Omental fat pad (tissue), 3 donors: ENCODE measurements at regions not wholly inside any gene's neighbourhood (a gene's known extent, or its start where the extent isn't known, plus 50 kb on each side); places are given as distances from the start of the nearest gene placed in this dataset.

Source experiments
- ATAC-seq: fragments of 150-250 bp; one replicate; pipeline ENCODE4 v1.9.1; 2016; ENCODE audit warnings: mild to moderate bottlenecking, moderate library complexity; ENCODE audit not compliant: low FRiP score
- DNase-seq: peaks from one replicate; pipeline ENCODE4 v3.0.0-alpha.2; 2019; ENCODE audit warnings: low spot score
- TF ChIP-seq, protein P1 (sequence below), 3 donors: fragments of 450-650 bp; IDR thresholded peaks; one replicate each; pipeline ENCODE4 v1.5.1; 2016 to 2017; ENCODE audit warnings: antibody characterized with exemption in 3 of 3, mild to moderate bottlenecking in 3 of 3, moderate library complexity in 2 of 3

DNA sequence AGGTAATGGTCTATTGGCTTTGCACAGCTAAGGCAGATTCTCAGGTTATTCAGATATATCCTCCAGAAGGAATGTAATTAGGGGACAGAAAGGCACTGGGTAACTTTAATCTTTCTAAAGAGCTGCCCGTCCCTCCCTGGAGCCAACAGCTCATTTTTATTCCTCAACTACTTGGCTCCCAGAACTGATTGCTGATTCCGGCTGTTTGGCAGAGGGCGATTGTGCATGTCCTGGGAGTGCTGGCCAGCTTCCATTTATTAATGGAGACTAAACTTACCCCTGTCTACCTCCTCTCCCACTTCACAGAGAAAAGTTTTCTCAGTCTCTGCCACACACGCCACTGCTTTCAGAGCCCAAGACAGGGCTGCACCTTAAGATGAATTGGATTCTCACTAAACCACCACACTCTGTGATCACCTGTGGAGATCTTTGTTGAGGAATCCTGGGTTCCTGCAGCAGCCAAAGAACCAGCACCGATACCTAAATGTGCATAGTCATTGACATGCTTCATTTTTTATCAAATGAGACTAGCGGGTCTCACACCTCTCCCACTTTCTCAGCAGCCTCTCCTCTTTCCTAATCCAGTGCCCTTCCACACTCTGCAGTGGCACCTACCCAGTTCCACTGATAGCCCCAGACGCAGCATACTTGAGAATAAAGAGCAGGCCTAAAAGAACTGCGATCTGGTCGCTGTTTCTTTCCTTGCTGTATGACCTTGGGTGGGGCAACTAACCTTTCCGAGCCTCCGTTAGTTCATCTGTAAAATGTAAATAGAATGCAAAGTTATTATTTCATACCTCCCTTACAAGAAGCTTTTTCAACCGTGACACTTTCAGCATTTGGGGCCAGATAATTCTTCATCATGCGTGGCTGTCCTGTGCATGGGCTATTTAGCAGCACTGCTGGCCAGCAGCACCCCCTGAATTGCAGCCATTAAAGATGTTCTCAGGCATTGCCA lies 648.7 kb downstream of the UQCRFS1 start:
- no peak for DNase-seq
- TF ChIP-seq, protein P1, sequence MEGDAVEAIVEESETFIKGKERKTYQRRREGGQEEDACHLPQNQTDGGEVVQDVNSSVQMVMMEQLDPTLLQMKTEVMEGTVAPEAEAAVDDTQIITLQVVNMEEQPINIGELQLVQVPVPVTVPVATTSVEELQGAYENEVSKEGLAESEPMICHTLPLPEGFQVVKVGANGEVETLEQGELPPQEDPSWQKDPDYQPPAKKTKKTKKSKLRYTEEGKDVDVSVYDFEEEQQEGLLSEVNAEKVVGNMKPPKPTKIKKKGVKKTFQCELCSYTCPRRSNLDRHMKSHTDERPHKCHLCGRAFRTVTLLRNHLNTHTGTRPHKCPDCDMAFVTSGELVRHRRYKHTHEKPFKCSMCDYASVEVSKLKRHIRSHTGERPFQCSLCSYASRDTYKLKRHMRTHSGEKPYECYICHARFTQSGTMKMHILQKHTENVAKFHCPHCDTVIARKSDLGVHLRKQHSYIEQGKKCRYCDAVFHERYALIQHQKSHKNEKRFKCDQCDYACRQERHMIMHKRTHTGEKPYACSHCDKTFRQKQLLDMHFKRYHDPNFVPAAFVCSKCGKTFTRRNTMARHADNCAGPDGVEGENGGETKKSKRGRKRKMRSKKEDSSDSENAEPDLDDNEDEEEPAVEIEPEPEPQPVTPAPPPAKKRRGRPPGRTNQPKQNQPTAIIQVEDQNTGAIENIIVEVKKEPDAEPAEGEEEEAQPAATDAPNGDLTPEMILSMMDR (IDR thresholded peaks at IDR 0.05): no peak
- no peak for ATAC-seq

GRCh38 chr19:28560786-28561185 lies 652.2 kb downstream of the UQCRFS1 start:
- ATAC-seq: no peak
- TF ChIP-seq, protein P1 (IDR thresholded peaks at IDR 0.05): no peak
- no peak for DNase-seq

DNA sequence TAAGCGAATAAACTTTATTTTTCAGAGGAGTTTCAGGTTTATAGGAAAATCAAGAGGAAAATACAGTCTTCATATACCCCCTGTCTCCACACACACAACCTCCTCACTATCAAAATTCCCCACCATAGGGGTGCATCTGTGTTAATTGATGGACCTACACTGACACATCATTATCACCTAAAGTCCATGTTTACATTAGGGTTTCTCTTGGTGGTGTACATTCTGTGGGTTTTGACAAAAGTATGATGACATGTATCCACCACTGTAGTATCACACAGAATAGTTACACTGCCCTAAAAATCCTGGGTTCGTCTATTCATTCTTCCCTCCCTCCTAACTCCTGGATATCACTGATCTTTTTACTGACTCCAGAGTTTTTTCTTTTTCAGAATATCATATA lies 654.2 kb downstream of the UQCRFS1 start:
- ATAC-seq: no peak
- DNase-seq: no peak
- TF ChIP-seq, protein P1 (IDR thresholded peaks at IDR 0.05): no peak

DNA sequence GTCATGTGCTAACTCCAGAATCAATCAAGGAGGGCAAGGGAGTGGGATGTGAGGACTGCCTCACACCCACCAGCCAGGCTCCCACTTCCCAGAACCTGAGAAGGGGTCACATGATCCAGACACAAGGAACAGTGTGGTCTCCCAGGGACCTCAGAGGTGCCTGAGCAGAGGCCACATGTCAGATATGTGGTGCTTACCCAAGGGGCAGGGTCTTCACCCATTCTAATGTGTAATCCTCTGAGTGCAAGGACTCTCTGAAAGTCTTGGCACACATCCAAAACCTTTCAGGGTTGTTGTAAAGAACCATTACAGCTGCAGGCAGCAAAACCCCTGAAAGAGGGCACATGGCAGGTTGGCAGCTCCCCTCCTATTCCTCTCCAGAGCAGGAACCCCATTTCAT lies 656.6 kb downstream of the UQCRFS1 start:
- TF ChIP-seq, protein P1 (IDR thresholded peaks at IDR 0.05): no peak
- DNase-seq: no peak
- ATAC-seq: no peak

- TF ChIP-seq, protein P1 (IDR thresholded peaks at IDR 0.05): no peak
- DNase-seq (no peak), ATAC-seq (no peak)
Measured at GRCh38 chr19:28555317-28555716, 657.6 kb downstream of the UQCRFS1 start.

GRCh38 chr19:28554321-28555091 lies 658.4 kb downstream of the UQCRFS1 start:
- ATAC-seq (no peak), DNase-seq (no peak)
- TF ChIP-seq, protein P1 (IDR thresholded peaks at IDR 0.05): no peak
